Tibial artery (tissue), 4 donors: ENCODE measurements at regions not wholly inside any gene's neighbourhood (a gene's known extent, or its start where the extent isn't known, plus 50 kb on each side); places are given as distances from the start of the nearest gene placed in this dataset.
"Not testable (repeated sequence)": the region's sequence is repeated elsewhere in the genome, so short reads cannot be mapped to it uniquely, and the experiment has no call there.

ENCODE experiments used
- DNase-seq, 2 donors: peaks; one replicate each; pipeline ENCODE4 v3.0.0-alpha.2; 2019
- H3K27ac ChIP-seq, 2 donors: fragments of 200-600 bp; sonication (generic) in 1 of 2; 1 replicate in 1 of 2; 2 replicates in 1 of 2; pipeline ENCODE4 v1.5.1; 2018 to 2019; ENCODE audit warnings: mild to moderate bottlenecking in 1 of 2
- H3K27me3 ChIP-seq, 2 donors: fragments of 200-600 bp; sonication (generic) in 1 of 2; one replicate each; pipeline versions ENCODE4 v1.5.1 to v1.6.0; 2016 to 2019
- H3K36me3 ChIP-seq, 3 donors: fragments of 200-600 bp; sonication (generic) in 2 of 3; one replicate each; pipeline ENCODE4 v1.5.1; 2016 to 2019; ENCODE audit warnings: mild to moderate bottlenecking in 2 of 3
- H3K4me1 ChIP-seq, 4 donors: fragments of 200-600 bp; sonication (generic) in 2 of 4; 1 replicate in 3 of 4; 2 replicates in 1 of 4; pipeline ENCODE4 v1.5.1; 2016 to 2019
- H3K4me3 ChIP-seq, 2 donors: fragments of 200-600 bp; sonication (generic) in 1 of 2; 1 replicate in 1 of 2; 2 replicates in 1 of 2; pipeline ENCODE4 v1.5.1; 2018 to 2019; ENCODE audit warnings: mild to moderate bottlenecking in 2 of 2
- H3K9me3 ChIP-seq, 3 donors: fragments of 200-600 bp; sonication (generic) in 1 of 3; one replicate each; pipeline ENCODE4 v1.5.1; 2016 to 2019
- intact Hi-C: fragments of 100-400 bp; cut with DNase I; formaldehyde crosslinking; loops from one replicate; pipeline ENCODE4 v1.15.0; 2023; ENCODE audit warnings: low total_unique reads
- TF ChIP-seq, protein P1 (sequence below), 2 experiments: fragments of 200-600 bp in 1 of 2; fragments of 450-650 bp in 1 of 2; IDR thresholded peaks; one replicate each; pipeline ENCODE4 v1.5.1; 2017 to 2019; ENCODE audit warnings: antibody characterized with exemption in 2 of 2, mild to moderate bottlenecking in 1 of 2, moderate library complexity in 1 of 2

DNA sequence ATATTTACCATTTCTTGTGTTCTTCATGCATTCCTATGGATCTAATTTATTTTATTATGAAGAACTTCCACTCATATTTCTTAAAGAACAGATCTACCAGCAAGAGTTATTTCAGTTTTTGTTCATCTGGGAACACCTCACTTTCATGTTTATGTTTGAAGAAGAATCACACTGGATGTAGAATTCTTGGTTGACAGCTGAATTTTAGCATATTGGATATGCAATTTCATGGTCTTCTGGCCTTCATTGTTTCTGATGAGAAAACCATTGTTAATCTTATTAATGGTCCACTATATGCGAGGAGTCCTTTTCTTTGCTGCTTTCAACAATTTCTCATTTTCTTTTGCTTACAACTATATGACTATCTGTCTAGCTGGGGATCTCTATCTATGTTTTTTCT lies 189.2 kb downstream of the UXS1 start:
- no peak for DNase-seq
- TF ChIP-seq, protein P1, sequence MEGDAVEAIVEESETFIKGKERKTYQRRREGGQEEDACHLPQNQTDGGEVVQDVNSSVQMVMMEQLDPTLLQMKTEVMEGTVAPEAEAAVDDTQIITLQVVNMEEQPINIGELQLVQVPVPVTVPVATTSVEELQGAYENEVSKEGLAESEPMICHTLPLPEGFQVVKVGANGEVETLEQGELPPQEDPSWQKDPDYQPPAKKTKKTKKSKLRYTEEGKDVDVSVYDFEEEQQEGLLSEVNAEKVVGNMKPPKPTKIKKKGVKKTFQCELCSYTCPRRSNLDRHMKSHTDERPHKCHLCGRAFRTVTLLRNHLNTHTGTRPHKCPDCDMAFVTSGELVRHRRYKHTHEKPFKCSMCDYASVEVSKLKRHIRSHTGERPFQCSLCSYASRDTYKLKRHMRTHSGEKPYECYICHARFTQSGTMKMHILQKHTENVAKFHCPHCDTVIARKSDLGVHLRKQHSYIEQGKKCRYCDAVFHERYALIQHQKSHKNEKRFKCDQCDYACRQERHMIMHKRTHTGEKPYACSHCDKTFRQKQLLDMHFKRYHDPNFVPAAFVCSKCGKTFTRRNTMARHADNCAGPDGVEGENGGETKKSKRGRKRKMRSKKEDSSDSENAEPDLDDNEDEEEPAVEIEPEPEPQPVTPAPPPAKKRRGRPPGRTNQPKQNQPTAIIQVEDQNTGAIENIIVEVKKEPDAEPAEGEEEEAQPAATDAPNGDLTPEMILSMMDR (IDR thresholded peaks at IDR 0.05), result no peak
- intact Hi-C loops, result no loop called here
- peaks cover 0 to 3% (median 0%) of the 10 kb centered on the region in 4 donors for H3K4me1 ChIP-seq
- no peaks in the 10 kb centered on the region for H3K36me3 ChIP-seq
- H3K27ac ChIP-seq, result no peak overlapping the region
- no peaks in the 10 kb centered on the region for H3K27me3 ChIP-seq
- no peak overlapping the region for H3K4me3 ChIP-seq
- peaks cover 0 to 20% (median 3%) of the 10 kb centered on the region in 3 donors for H3K9me3 ChIP-seq

DNA sequence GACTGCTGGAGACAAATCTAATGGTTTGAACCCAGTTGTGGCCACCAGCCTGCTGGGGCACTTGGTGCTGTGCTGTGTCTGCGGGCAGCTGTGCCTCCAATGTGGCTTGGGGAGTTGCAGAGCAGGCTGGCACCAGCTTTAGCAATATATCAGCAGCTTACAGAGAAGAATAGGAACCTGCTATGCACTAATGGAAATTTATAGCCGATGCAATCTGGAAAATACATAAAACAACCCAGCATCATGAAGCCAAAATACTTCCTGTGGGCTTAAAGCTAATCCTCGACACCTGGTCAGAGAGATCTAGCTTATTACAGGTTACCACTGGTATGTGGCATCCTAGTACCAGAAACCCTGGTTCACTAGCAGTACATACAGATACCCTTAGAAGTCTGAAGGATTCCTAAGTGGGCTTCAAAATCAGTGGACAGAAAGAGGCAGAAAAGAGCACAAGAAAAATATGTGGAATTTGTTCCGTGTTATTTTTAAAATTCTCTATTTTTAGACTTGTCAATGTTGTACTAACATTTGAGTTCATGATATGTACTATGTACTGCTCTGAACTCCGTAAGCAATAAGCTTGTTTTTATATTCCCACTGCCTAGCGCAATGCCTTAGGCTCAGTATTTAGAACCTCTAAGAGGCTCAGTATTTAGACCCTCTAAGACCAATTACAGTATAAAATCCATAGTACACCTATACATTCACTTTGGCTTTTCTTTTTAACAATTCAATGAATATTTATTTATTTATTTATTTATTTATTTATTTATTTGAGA lies 194.7 kb downstream of the UXS1 start:
- Histone ChIP-seq H3K36me3 (no peaks in the 10 kb centered on the region), H3K9me3 (peaks cover 0 to 9% (median 7%) of the 10 kb centered on the region in 3 donors), H3K4me3 (no peak overlapping the region), H3K27me3 (no peaks in the 10 kb centered on the region), H3K27ac (peak overlapping the region; percentile 5 to 62), H3K4me1 (peaks cover 0 to 16% (median 0%) of the 10 kb centered on the region in 4 donors)
- no peak for DNase-seq
- TF ChIP-seq, protein P1 (IDR thresholded peaks at IDR 0.05), result no peak
- intact Hi-C loops, result no loop called here

DNA sequence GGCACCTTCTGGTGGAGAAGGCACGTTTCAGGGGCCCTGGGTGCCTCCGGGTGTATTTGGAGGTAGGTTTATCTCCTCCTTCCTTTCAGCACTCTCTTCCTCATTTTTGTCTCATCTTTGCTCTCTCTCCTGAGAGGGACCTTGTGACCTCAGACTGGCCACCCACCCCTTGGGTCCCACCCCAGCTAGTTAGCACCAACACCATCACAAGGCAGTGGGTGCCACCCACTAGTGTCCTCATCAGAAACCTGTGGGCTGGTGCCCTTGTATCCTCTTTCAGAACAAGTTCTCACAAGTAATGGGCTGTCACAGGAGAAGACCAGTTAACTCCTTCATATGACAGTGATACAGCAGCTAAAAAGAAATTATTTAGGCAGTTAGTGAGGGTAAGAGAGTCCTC lies 196.4 kb downstream of the UXS1 start:
- TF ChIP-seq, protein P1 (IDR thresholded peaks at IDR 0.05), result no peak
- Histone ChIP-seq H3K4me3 (no peak overlapping the region), H3K27me3 (no peaks in the 10 kb centered on the region), H3K9me3 (peaks cover 0 to 12% (median 9%) of the 10 kb centered on the region in 3 donors), H3K27ac (no peak overlapping the region), H3K4me1 (peaks cover 0 to 16% (median 0%) of the 10 kb centered on the region in 4 donors), H3K36me3 (no peaks in the 10 kb centered on the region)
- intact Hi-C loops, result no loop called here
- DNase-seq, result no peak

DNA sequence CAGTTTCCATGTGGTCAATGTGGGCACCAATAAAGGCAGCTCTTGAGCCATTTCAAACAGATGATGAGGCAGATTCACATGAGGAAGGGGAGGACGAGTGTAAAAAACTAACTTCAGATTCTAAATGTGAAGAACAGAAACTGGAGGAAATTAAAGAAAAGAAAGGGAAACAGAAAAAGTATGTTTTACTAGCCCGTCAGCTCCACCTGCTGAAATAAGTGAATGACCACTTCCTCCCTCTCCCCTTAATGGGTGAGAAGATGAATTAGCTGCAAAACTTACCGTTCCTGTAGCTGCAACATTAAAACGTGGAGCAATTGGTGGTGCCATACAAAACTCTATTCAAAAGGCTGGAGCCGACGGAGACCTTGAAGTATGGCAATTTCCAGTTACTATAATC lies 203.5 kb downstream of the UXS1 start:
- Histone ChIP-seq H3K27ac (no peak overlapping the region), H3K27me3 (no peaks in the 10 kb centered on the region), H3K9me3 (peaks cover 0 to 23% (median 18%) of the 10 kb centered on the region in 3 donors), H3K4me1 (no peaks in the 10 kb centered on the region), H3K36me3 (no peaks in the 10 kb centered on the region), H3K4me3 (no peak overlapping the region)
- intact Hi-C loops, result no loop called here
- TF ChIP-seq, protein P1 (IDR thresholded peaks at IDR 0.05), result no peak
- no peak for DNase-seq

DNA sequence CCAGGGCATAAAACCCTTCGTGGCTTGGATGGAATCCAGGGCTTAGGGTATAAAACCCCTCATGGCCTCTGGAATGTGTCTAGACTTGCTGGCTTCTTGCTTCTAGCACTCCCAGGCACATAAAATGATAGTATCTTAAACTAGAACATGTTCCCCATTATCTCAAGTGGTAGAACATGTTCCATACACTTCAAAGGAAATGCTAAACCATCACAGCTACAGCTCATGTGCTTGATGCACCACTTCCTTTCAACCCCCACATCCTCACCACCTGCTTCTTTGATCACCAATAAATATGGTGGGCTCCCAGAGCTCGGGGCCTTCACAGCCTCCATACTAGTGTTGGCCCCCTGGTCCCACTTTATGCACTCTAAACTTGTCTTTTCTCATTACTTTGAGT lies 204.3 kb downstream of the UXS1 start:
- H3K4me3 ChIP-seq, H3K4me1 ChIP-seq, DNase-seq, H3K27me3 ChIP-seq, H3K36me3 ChIP-seq, intact Hi-C loops, H3K27ac ChIP-seq: not testable (repeated sequence)
- H3K9me3 ChIP-seq, result peaks cover 0 to 21% (median 13%) of the 10 kb centered on the region in 3 donors

DNA sequence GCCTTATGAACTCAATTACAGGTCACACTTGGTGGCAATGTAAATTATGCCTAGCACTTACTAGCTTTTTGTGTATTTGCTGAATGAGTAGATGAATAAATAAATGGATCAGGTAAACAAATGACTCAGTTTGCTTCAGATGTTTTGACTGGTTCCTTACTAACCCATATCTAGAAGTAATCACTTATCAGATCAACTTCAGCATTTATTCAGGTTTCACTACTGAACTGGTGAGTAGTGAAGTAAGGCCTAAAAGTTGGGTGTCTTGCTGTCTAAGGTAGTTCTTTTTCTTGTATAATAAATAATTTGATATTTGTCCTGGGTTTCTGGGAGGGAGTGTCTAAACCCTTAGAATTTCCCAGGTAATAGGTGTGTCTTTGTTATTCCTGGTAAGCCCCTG lies 205.0 kb downstream of the UXS1 start:
- TF ChIP-seq, protein P1 (IDR thresholded peaks at IDR 0.05), result no peak
- no peak overlapping the region for H3K4me3 ChIP-seq
- no peaks in the 10 kb centered on the region for H3K27me3 ChIP-seq
- H3K9me3 ChIP-seq, result peaks cover 0 to 14% (median 6%) of the 10 kb centered on the region in 3 donors
- H3K4me1 ChIP-seq, result no peaks in the 10 kb centered on the region
- no peaks in the 10 kb centered on the region for H3K36me3 ChIP-seq
- intact Hi-C loops, result no loop called here
- no peak for DNase-seq
- H3K27ac ChIP-seq, result no peak overlapping the region
